Kidney (tissue), 13 donors: ENCODE measurements at regions not wholly inside any gene's neighbourhood (a gene's known extent, or its start where the extent isn't known, plus 50 kb on each side); places are given as distances from the start of the nearest gene placed in this dataset.

Experiments used
- DNase-seq, 5 donors: peaks; one replicate each; pipeline ENCODE4 v3.0.0-alpha.2; 2013 to 2020
- FAIRE-seq: peaks from 2 replicates; lab custom pipeline; 2012; peaks lifted over from hg19 to GRCh38; lab: Jason Lieb, UNC
- H3K27ac ChIP-seq, 2 donors: one replicate each; pipeline ENCODE4 v1.7.0; 2013; ENCODE audit warnings: low read depth in 2 of 2, low read length in 2 of 2, inconsistent platforms in 1 of 2
- H3K27me3 ChIP-seq: one replicate; pipeline ENCODE4 v1.7.1; 2013; ENCODE audit warnings: low read length, inconsistent platforms; ENCODE audit not compliant: control insufficient read depth, insufficient read depth
- H3K36me3 ChIP-seq, 3 donors: one replicate each; pipeline versions ENCODE4 v1.7.0 to v1.7.1; 2013; ENCODE audit warnings: low read length in 3 of 3, control low read depth in 1 of 3, inconsistent platforms in 1 of 3; ENCODE audit not compliant: insufficient read depth in 3 of 3, control insufficient read depth in 2 of 3
- H3K4me1 ChIP-seq, 3 donors: one replicate each; pipeline versions ENCODE4 v1.7.0 to v1.7.1; 2013; ENCODE audit warnings: low read length in 3 of 3, inconsistent platforms in 1 of 3, low read depth in 1 of 3; ENCODE audit not compliant: control insufficient read depth in 2 of 3, insufficient read depth in 2 of 3
- H3K4me3 ChIP-seq, 3 donors: one replicate each; pipeline versions ENCODE4 v1.7.0 to v1.8.1; 2013; ENCODE audit warnings: low read length in 3 of 3, control low read depth in 1 of 3, inconsistent platforms in 1 of 3
- H3K9ac ChIP-seq, 3 donors: one replicate each; pipeline versions ENCODE4 v1.7.0 to v1.7.1; 2013; ENCODE audit warnings: low read length in 3 of 3, control low read depth in 1 of 3, inconsistent platforms in 1 of 3
- H3K9me3 ChIP-seq, 3 donors: one replicate each; pipeline versions ENCODE4 v1.7.0 to v1.7.1; 2013; ENCODE audit warnings: low read length in 3 of 3, control low read depth in 1 of 3, inconsistent platforms in 1 of 3; ENCODE audit not compliant: control insufficient read depth in 2 of 3, insufficient read depth in 1 of 3
- intact Hi-C: fragments of 100-400 bp; cut with DNase I; formaldehyde crosslinking; loops from one replicate; pipeline ENCODE4 v1.11.1; 2022
- TF ChIP-seq, protein P1 (sequence below): IDR thresholded peaks from 3 replicates; pipeline ENCODE4 v1.5.1; 2012; ENCODE audit warnings: mild to moderate bottlenecking, moderate library complexity, borderline replicate concordance; ENCODE audit not compliant: insufficient read depth; ENCODE audit errors: extremely low read depth
- donor health status: control.
- donor health status: control.
- donor health status: control.
- donor health status: control.
- donor health status: control.
- donor health status: DM: yes; HTN: yes; CAD: no.
- donor health status: Normal renal cell carcinoma (clear cell type).

DNA sequence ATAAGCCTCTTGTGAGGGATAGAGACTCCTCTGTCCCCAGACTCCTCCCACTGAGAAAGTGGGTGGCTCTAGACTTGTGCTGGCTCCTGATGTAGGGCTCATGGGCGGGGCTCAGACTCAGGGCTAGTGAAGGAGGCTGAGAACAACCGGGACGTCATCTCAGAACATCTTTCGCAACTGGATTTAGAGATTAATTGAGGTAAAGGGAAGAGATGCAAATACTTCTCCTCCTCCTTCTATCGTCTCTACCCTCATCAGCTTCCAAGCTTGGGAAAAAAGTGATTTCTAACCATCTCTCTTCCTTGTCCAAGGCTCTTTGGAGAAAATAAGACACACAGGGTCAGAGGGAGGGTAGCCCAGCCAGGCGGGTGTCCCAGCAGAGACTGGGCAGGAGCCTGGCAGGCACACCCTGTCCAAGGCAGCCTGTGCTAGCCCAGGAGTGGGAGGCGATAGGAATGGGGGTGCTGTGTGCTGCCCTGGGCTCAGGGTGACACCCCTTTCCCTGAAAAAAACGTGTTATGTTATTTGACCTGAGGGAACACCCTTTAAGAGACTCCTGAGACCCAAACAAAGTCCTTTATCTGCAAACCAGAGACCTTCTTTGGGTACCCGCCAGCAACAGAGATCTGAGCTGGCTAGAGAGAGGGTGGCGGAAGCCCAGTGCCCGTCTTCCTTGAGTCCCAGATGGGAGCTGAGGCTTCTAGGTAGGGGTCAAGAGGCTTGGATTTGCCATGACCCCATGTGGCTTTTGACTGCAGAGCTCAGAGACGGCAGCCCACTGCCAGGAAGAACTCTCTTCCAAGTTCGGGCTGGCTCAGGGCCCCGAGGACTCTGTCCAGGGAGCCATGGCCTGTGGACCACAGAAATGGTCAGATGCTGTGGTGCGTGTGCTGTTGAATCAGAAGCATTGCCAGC lies 160.9 kb downstream of the ADAMTS15 start:
- no peak for FAIRE-seq
- H3K4me1 ChIP-seq: peaks cover 0 to 2% (median 0%) of the 10 kb centered on the region in 3 donors
- no peak overlapping the region for H3K27ac ChIP-seq
- intact Hi-C loops: no loop called here
- no peak for DNase-seq
- peaks cover 0 to 5% (median 0%) of the 10 kb centered on the region in 3 donors for H3K9me3 ChIP-seq
- H3K27me3 ChIP-seq: no peaks in the 10 kb centered on the region
- no peak overlapping the region for H3K4me3 ChIP-seq
- H3K9ac ChIP-seq: no peak overlapping the region
- H3K36me3 ChIP-seq: no peaks in the 10 kb centered on the region
- TF ChIP-seq, protein P1, sequence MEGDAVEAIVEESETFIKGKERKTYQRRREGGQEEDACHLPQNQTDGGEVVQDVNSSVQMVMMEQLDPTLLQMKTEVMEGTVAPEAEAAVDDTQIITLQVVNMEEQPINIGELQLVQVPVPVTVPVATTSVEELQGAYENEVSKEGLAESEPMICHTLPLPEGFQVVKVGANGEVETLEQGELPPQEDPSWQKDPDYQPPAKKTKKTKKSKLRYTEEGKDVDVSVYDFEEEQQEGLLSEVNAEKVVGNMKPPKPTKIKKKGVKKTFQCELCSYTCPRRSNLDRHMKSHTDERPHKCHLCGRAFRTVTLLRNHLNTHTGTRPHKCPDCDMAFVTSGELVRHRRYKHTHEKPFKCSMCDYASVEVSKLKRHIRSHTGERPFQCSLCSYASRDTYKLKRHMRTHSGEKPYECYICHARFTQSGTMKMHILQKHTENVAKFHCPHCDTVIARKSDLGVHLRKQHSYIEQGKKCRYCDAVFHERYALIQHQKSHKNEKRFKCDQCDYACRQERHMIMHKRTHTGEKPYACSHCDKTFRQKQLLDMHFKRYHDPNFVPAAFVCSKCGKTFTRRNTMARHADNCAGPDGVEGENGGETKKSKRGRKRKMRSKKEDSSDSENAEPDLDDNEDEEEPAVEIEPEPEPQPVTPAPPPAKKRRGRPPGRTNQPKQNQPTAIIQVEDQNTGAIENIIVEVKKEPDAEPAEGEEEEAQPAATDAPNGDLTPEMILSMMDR: no peak

GRCh38 chr11:130611791-130612251 lies 163.4 kb downstream of the ADAMTS15 start:
- FAIRE-seq: no peak
- TF ChIP-seq, protein P1: no peak
- Histone ChIP-seq H3K27ac (no peak overlapping the region), H3K36me3 (no peaks in the 10 kb centered on the region), H3K9me3 (peaks cover 0 to 5% (median 0%) of the 10 kb centered on the region in 3 donors), H3K9ac (no peak overlapping the region), H3K27me3 (no peaks in the 10 kb centered on the region), H3K4me3 (no peak overlapping the region), H3K4me1 (peaks cover 0 to 1% (median 0%) of the 10 kb centered on the region in 3 donors)
- no peak for DNase-seq
- intact Hi-C loops: no loop called here

DNA sequence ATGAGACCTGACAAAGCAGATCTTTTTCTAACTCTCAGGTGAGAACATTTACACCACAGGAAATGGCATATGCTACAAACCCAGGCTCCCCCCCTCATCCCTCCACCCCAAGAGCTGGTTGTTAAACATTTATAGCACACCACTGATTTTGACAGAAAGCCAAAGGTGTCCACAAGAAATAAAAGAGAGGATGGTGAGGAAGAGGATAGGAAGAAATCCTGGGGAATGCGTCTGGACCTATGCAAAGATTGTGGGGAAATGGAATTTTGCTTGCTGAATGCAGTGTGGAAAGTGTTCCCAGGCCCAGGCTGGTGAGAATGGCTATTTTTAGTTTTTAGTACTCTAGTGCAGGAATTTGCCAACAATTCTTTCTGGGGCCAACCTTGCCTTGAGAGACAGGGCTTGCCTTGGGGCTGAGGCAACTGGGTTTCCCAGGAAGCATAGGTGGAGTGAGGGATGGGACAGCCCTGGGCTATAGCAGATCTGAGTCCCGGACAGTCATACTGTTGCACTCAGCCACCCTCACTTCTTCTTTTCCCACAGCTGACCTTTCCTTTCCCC lies 163.9 kb downstream of the ADAMTS15 start:
- H3K36me3 ChIP-seq: no peaks in the 10 kb centered on the region
- H3K4me3 ChIP-seq: no peak overlapping the region
- no peak for FAIRE-seq
- no peaks in the 10 kb centered on the region for H3K4me1 ChIP-seq
- TF ChIP-seq, protein P1: no peak
- intact Hi-C loops: no loop called here
- H3K27me3 ChIP-seq: no peaks in the 10 kb centered on the region
- no peak for DNase-seq
- H3K27ac ChIP-seq: no peak overlapping the region
- H3K9me3 ChIP-seq: peaks cover 0 to 5% (median 0%) of the 10 kb centered on the region in 3 donors
- H3K9ac ChIP-seq: no peak overlapping the region
